Type B pancreatic cell (in vitro differentiated cells): ENCODE measurements at regions not wholly inside any gene's neighbourhood (a gene's known extent, or its start where the extent isn't known, plus 50 kb on each side); places are given as distances from the start of the nearest gene placed in this dataset.
"Not testable (repeated sequence)": the region's sequence is repeated elsewhere in the genome, so short reads cannot be mapped to it uniquely, and the experiment has no call there.

ENCODE experiments used
- DNase-seq: peaks from one replicate; pipeline ENCODE4 v3.0.0; 2021; ENCODE audit warnings: mixed read lengths; ENCODE audit not compliant: unreplicated experiment; ENCODE audit errors: extremely low spot score
- H3K27ac Mint-ChIP-seq: 2 replicates; pipeline ENCODE4 v1.8.0; 2021; ENCODE audit warnings: mild to moderate bottlenecking, mixed read lengths
- H3K27me3 Mint-ChIP-seq: 2 replicates; pipeline ENCODE4 v1.8.0; 2021; ENCODE audit warnings: mixed read lengths
- H3K36me3 Mint-ChIP-seq: 2 replicates; pipeline ENCODE4 v1.8.0; 2021; ENCODE audit warnings: mixed read lengths
- H3K4me1 Mint-ChIP-seq: one replicate; pipeline ENCODE4 v1.8.0; 2021; ENCODE audit warnings: mixed read lengths; ENCODE audit not compliant: unreplicated experiment
- H3K4me3 Mint-ChIP-seq: 2 replicates; pipeline ENCODE4 v1.8.0; 2021; ENCODE audit warnings: mild to moderate bottlenecking, mixed read lengths
- H3K9me3 Mint-ChIP-seq: 2 replicates; pipeline ENCODE4 v1.8.0; 2021; ENCODE audit warnings: mixed read lengths
- TF ChIP-seq, protein P1 (sequence below): fragments of 200-600 bp; sonication (generic); conservative IDR thresholded peaks from 2 replicates; pipeline ENCODE4 v1.5.0; 2021; ENCODE audit warnings: antibody characterized with exemption, mild to moderate bottlenecking

GRCh38 chr15:57896114-57896513 lies 169.4 kb downstream of the ALDH1A2 start:
- Mint-ChIP-seq H3K4me3 (no peak overlapping the region), H3K36me3 (no peaks in the 10 kb centered on the region), H3K9me3 (no peaks in the 10 kb centered on the region), H3K27ac (no peak overlapping the region), H3K27me3 (peaks cover 16% of the 10 kb centered on the region), H3K4me1 (no peaks in the 10 kb centered on the region)
- TF ChIP-seq, protein P1, sequence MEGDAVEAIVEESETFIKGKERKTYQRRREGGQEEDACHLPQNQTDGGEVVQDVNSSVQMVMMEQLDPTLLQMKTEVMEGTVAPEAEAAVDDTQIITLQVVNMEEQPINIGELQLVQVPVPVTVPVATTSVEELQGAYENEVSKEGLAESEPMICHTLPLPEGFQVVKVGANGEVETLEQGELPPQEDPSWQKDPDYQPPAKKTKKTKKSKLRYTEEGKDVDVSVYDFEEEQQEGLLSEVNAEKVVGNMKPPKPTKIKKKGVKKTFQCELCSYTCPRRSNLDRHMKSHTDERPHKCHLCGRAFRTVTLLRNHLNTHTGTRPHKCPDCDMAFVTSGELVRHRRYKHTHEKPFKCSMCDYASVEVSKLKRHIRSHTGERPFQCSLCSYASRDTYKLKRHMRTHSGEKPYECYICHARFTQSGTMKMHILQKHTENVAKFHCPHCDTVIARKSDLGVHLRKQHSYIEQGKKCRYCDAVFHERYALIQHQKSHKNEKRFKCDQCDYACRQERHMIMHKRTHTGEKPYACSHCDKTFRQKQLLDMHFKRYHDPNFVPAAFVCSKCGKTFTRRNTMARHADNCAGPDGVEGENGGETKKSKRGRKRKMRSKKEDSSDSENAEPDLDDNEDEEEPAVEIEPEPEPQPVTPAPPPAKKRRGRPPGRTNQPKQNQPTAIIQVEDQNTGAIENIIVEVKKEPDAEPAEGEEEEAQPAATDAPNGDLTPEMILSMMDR = no peak
- DNase-seq = no peak

GRCh38 chr15:57896899-57897298 lies 168.6 kb downstream of the ALDH1A2 start:
- H3K9me3 Mint-ChIP-seq, H3K4me3 Mint-ChIP-seq: not testable (repeated sequence)

GRCh38 chr15:57897870-57898269 lies 167.6 kb downstream of the ALDH1A2 start:
- Mint-ChIP-seq H3K4me3 (no peak overlapping the region), H3K27me3 (peaks cover 20% of the 10 kb centered on the region)

More at GRCh38 chr15:57896899-57897298, 168.6 kb downstream of the ALDH1A2 start:
- not testable (repeated sequence) for H3K36me3 Mint-ChIP-seq, H3K27ac Mint-ChIP-seq, DNase-seq, H3K4me1 Mint-ChIP-seq
- peaks cover 19% of the 10 kb centered on the region for H3K27me3 Mint-ChIP-seq

DNA sequence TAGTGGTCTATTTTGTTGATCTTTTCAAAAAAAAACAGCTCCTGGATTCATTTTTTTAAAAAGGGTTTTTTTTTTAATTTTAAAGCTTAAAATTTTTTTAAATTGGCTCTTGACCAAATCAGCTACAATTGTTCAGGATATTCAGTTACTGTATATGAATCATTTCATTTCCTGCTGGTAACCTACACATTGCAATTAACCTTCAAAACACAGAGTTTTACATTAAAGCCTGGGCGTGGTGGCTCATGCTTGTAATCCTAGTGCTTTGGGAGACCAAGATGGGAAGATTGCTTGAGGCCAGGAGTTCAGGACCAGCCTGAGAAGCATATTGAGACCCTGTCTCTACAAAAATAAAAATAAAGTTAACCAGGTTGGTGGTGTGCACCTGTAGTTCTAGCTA lies 163.4 kb downstream of the ALDH1A2 start:
- no peak overlapping the region for H3K4me3 Mint-ChIP-seq
- no peak overlapping the region for H3K27ac Mint-ChIP-seq
- H3K9me3 Mint-ChIP-seq = peaks cover 3% of the 10 kb centered on the region
- no peaks in the 10 kb centered on the region for H3K36me3 Mint-ChIP-seq
- peaks cover 24% of the 10 kb centered on the region for H3K27me3 Mint-ChIP-seq
- TF ChIP-seq, protein P1 = no peak
- DNase-seq = no peak
- no peaks in the 10 kb centered on the region for H3K4me1 Mint-ChIP-seq

More at GRCh38 chr15:57897870-57898269, 167.6 kb downstream of the ALDH1A2 start:
- H3K27ac Mint-ChIP-seq = no peak overlapping the region
- no peak for DNase-seq
- H3K9me3 Mint-ChIP-seq = no peaks in the 10 kb centered on the region
- H3K4me1 Mint-ChIP-seq = no peaks in the 10 kb centered on the region
- TF ChIP-seq, protein P1 = no peak
- H3K36me3 Mint-ChIP-seq = no peaks in the 10 kb centered on the region
